ENCODE measurements at regions not wholly inside any gene's neighbourhood (a gene's known extent, or its start where the extent isn't known, plus 50 kb on each side); places are given as distances from the start of the nearest gene placed in this dataset.

DNA sequence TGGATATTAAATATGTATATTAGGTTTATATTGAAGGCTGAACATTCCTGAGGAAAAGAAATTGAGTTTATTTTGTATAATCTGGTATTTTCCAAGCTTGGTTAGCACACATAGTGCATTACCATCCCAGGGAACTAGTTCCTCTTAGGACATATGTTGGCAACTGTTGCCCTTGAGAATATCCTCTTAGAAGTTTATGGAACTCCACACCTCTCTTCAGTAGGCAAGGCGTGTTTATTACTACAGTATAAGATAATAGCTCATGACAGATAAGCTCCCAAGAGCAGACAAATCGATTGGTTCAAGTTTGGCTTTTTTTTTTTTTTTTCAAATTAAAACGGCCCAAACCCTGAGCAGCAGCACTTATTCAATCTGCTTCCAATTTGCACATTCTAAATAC lies 59.8 kb upstream of the SIPA1L2 start:
- TF ChIP-seq, protein P1, sequence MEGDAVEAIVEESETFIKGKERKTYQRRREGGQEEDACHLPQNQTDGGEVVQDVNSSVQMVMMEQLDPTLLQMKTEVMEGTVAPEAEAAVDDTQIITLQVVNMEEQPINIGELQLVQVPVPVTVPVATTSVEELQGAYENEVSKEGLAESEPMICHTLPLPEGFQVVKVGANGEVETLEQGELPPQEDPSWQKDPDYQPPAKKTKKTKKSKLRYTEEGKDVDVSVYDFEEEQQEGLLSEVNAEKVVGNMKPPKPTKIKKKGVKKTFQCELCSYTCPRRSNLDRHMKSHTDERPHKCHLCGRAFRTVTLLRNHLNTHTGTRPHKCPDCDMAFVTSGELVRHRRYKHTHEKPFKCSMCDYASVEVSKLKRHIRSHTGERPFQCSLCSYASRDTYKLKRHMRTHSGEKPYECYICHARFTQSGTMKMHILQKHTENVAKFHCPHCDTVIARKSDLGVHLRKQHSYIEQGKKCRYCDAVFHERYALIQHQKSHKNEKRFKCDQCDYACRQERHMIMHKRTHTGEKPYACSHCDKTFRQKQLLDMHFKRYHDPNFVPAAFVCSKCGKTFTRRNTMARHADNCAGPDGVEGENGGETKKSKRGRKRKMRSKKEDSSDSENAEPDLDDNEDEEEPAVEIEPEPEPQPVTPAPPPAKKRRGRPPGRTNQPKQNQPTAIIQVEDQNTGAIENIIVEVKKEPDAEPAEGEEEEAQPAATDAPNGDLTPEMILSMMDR (optimal IDR thresholded peaks at IDR 0.05 in 1 of 3, IDR thresholded peaks at IDR 0.05 in 1 of 3, conservative IDR thresholded peaks at IDR 0.05 in 1 of 3; ENCODE audit: extremely low read depth in 1 of 3, insufficient read depth in 2 of 3, low read length in 3 of 3), result no peak
- TF ChIP-seq EZH2 (IDR thresholded peaks at IDR 0.05; ENCODE audit: low read length), result no peak
- Histone ChIP-seq H3K9ac (ENCODE audit: control insufficient read depth, extremely low read depth, insufficient read depth, low read length) (no peak overlapping the region), H4K20me1 (ENCODE audit: control insufficient read depth, extremely low read depth, insufficient read depth, low read length) (no peaks in the 10 kb centered on the region), H3K4me3 (ENCODE audit: control insufficient read depth in 2 of 3, extremely low read depth in 1 of 3, insufficient read depth in 2 of 3, low read depth in 1 of 3, low read length in 3 of 3) (no peak overlapping the region), H3K9me3 (ENCODE audit: control insufficient read depth, low read depth, low read length) (no peaks in the 10 kb centered on the region), H3K27ac (ENCODE audit: control insufficient read depth, insufficient read depth, low read length) (no peak overlapping the region), H3K79me2 (ENCODE audit: control insufficient read depth, insufficient read depth, low read length) (no peaks in the 10 kb centered on the region), H3K4me2 (ENCODE audit: control insufficient read depth, extremely low read depth, insufficient read depth, low read depth, low read length) (no peak overlapping the region), H3K27me3 (ENCODE audit: control insufficient read depth, extremely low read depth, insufficient read depth, low read length) (peaks cover 16% of the 10 kb centered on the region), H3K9me1 (ENCODE audit: control insufficient read depth, extremely low read depth, insufficient read depth, low read length) (no peaks in the 10 kb centered on the region), H3K4me1 (ENCODE audit: control insufficient read depth, extremely low read depth, insufficient read depth, low read length) (peaks cover 3% of the 10 kb centered on the region), H2AFZ (ENCODE audit: control insufficient read depth, low read length) (no peak overlapping the region), H3K36me3 (ENCODE audit: control insufficient read depth in 2 of 2, extremely low read depth in 1 of 2, insufficient read depth in 2 of 2, low read length in 2 of 2) (no peaks in the 10 kb centered on the region)
- FAIRE-seq (no peak), DNase-seq (ENCODE audit: low read depth, low spot score) (no peak)
- dilution Hi-C loops (cut with MboI; ENCODE audit: extremely low pct_ligation_motif_present, low sequenced_read_pairs), result no loop called here

DNA sequence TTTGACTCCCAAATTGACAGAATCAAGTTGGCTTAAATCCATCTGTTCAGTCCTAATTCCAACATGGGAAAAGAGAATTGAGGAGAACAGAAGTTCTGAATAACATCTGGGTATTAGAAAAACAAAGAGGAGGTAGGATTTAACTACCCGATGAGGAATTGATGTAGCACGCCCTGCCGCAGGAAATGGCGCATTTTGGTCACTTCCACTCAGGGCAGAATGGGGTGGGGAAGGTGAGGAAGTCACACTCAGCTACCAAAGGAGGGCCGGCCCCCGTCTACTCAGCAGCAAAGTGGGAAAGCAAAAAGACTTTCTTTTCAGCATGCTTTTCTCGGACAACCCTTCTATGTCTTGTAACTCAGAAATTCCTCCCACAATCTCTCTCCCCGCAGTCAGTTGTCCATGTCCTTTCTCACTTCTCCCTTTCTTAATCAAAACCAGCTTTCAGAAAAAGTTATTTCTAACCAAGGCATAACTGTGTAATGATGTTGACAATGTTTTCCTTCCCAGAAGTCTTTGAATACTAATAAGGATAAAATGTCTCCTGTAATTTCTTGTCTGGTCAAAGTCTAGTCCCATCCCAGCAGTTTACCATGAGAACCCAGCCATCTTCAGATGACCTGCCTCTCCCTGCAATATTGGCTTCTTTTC lies 60.5 kb upstream of the SIPA1L2 start:
- dilution Hi-C loops (cut with MboI; ENCODE audit: extremely low pct_ligation_motif_present, low sequenced_read_pairs), result no loop called here
- no peaks in the 10 kb centered on the region for H3K79me2 ChIP-seq (ENCODE audit: control insufficient read depth, insufficient read depth, low read length)
- H3K4me3 ChIP-seq (ENCODE audit: control insufficient read depth in 2 of 3, extremely low read depth in 1 of 3, insufficient read depth in 2 of 3, low read depth in 1 of 3, low read length in 3 of 3), result no peak overlapping the region
- peaks cover 16% of the 10 kb centered on the region for H3K27me3 ChIP-seq (ENCODE audit: control insufficient read depth, extremely low read depth, insufficient read depth, low read length)
- TF ChIP-seq, protein P1 (optimal IDR thresholded peaks at IDR 0.05 in 1 of 3, IDR thresholded peaks at IDR 0.05 in 1 of 3, conservative IDR thresholded peaks at IDR 0.05 in 1 of 3; ENCODE audit: extremely low read depth in 1 of 3, insufficient read depth in 2 of 3, low read length in 3 of 3), result no peak
- TF ChIP-seq EZH2 (IDR thresholded peaks at IDR 0.05; ENCODE audit: low read length), result no peak
- no peak overlapping the region for H3K9ac ChIP-seq (ENCODE audit: control insufficient read depth, extremely low read depth, insufficient read depth, low read length)
- no peak overlapping the region for H3K27ac ChIP-seq (ENCODE audit: control insufficient read depth, insufficient read depth, low read length)
- no peaks in the 10 kb centered on the region for H3K4me1 ChIP-seq (ENCODE audit: control insufficient read depth, extremely low read depth, insufficient read depth, low read length)
- H3K36me3 ChIP-seq (ENCODE audit: control insufficient read depth in 2 of 2, extremely low read depth in 1 of 2, insufficient read depth in 2 of 2, low read length in 2 of 2), result no peaks in the 10 kb centered on the region
- no peaks in the 10 kb centered on the region for H4K20me1 ChIP-seq (ENCODE audit: control insufficient read depth, extremely low read depth, insufficient read depth, low read length)
- H2AFZ ChIP-seq (ENCODE audit: control insufficient read depth, low read length), result no peak overlapping the region
- DNase-seq (ENCODE audit: low read depth, low spot score), result no peak
- no peak for FAIRE-seq
- H3K9me3 ChIP-seq (ENCODE audit: control insufficient read depth, low read depth, low read length), result no peaks in the 10 kb centered on the region
- H3K9me1 ChIP-seq (ENCODE audit: control insufficient read depth, extremely low read depth, insufficient read depth, low read length), result no peaks in the 10 kb centered on the region
- no peak overlapping the region for H3K4me2 ChIP-seq (ENCODE audit: control insufficient read depth, extremely low read depth, insufficient read depth, low read depth, low read length)
